ACC112 (cell line): ENCODE measurements at regions not wholly inside any gene's neighbourhood (a gene's known extent, or its start where the extent isn't known, plus 50 kb on each side); places are given as distances from the start of the nearest gene placed in this dataset.

Source experiments
- H2AFZ ChIP-seq: fragments of 200-600 bp; sonication (generic); one replicate; pipeline ENCODE4 v1.6.0; 2017; ENCODE audit warnings: antibody characterized with exemption, low read length; ENCODE audit not compliant: unreplicated experiment
- H3K27ac ChIP-seq: fragments of 200-600 bp; sonication (generic); 2 replicates; pipeline ENCODE4 v1.5.1; 2014; ENCODE audit warnings: low read depth, mild to moderate bottlenecking, antibody characterized with exemption, low read length, moderate library complexity
- H3K27me3 ChIP-seq: fragments of 200-600 bp; sonication (generic); 2 replicates; pipeline ENCODE4 v1.6.1; 2014; ENCODE audit warnings: mild to moderate bottlenecking, antibody characterized with exemption, low read length, moderate library complexity, mixed read lengths; ENCODE audit not compliant: insufficient read depth
- H3K36me3 ChIP-seq: fragments of 200-600 bp; sonication (generic); 2 replicates; pipeline ENCODE4 v1.6.1; 2016; ENCODE audit warnings: mild to moderate bottlenecking, antibody characterized with exemption, low read length, moderate library complexity, mixed read lengths; ENCODE audit not compliant: insufficient read depth
- H3K4me1 ChIP-seq: fragments of 200-600 bp; sonication (generic); one replicate; pipeline ENCODE4 v1.6.1; 2016; ENCODE audit warnings: low read length, mixed read lengths; ENCODE audit not compliant: insufficient read depth, unreplicated experiment, control insufficient read depth
- H3K4me3 ChIP-seq: fragments of 200-600 bp; sonication (generic); 2 replicates; pipeline ENCODE4 v1.5.1; 2014; ENCODE audit warnings: mild to moderate bottlenecking, low read depth, low read length
- H3K79me2 ChIP-seq: fragments of 200-600 bp; sonication (generic); one replicate; pipeline ENCODE4 v1.6.0; 2016; ENCODE audit warnings: low read length; ENCODE audit not compliant: control insufficient read depth, unreplicated experiment, insufficient read depth

DNA sequence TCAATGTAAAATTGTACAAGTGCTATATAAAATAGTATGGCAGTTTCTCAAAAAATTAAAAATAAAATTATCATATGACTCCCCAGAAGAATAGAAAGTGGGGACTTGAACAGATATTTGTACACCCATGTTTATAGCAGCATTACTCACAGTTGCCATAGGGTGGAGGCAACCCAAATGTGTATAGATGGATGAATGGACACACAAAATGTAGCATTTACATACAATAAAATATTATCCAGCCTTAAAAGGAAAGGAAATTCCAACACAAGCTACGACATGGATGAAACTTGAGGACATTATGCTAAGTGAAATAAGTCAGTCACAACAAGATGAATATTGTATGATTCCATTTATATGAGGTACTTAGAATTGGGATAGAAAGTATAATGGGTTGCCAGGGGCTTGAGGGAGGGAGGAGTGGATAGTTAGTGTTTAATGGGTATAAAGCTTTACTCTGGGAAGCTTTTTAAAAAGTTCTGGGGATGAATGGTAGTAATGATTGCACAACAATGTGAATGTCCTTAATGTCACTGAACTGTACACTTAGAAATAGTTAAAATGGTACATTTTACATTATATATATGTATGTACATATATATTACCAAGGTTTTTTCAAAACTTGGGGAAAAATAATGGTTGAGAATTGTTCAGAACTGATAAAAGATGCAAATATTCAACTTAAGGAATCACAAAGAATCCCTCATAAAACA, 53.0 kb upstream of the ADORA3 start:
- Histone ChIP-seq H3K4me1 (peaks cover 16% of the 10 kb centered on the region), H3K27ac (no peak overlapping the region), H2AFZ (peak overlapping the region; percentile 34), H3K4me3 (no peak overlapping the region), H3K79me2 (no peaks in the 10 kb centered on the region), H3K27me3 (no peaks in the 10 kb centered on the region), H3K36me3 (no peaks in the 10 kb centered on the region)

DNA sequence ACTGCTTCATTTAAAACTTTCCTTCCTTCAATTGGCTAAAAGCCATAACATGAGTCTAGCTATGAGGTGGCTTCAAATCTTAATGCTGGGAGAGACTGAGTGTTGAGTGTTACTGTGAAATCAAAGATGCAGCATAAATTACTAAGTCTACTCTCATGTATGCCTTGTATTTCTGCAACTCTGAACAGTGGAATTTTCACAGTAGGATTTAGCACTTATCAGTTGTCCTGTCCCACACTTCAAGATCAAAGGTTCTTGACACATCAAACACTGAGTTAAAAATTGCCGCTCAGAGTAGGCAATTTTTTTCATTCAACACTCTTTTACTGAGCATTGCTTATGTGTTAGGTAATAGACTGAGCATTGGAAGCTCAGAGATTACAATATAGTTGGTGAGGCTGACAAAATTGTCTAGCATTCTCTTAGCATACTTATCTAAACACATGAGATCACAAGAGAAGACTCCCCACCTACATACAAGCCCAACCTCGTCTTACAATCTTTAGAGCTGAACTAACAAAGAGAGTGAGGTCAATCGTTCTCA, 56.4 kb upstream of the ADORA3 start:
- Histone ChIP-seq H3K27ac (no peak overlapping the region), H2AFZ (no peak overlapping the region), H3K27me3 (no peaks in the 10 kb centered on the region), H3K4me1 (peaks cover 21% of the 10 kb centered on the region), H3K4me3 (no peak overlapping the region), H3K36me3 (no peaks in the 10 kb centered on the region), H3K79me2 (no peaks in the 10 kb centered on the region)

DNA sequence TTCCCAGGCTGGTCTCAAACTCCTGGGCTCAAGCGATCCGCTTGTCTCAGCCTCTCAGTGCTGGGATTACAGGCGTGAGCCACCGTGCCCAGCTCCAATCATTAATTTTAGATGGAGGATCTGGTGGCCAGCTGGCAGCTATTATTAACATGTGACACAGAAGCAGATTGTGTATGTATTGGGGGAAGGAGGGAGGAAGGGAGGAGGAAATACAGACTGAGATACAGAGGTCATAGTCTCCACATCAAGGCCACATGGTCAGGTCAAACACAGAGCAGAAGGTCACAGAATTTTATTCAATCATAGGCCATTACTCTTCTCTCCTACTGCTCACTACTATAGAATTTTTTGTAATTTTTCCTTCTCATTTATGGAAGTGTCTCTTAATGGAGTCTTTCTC, 57.9 kb upstream of the ADORA3 start:
- peaks cover 27% of the 10 kb centered on the region for H3K4me1 ChIP-seq
- H3K4me3 ChIP-seq = no peak overlapping the region
- no peaks in the 10 kb centered on the region for H3K79me2 ChIP-seq
- no peak overlapping the region for H3K27ac ChIP-seq
- no peaks in the 10 kb centered on the region for H3K27me3 ChIP-seq
- no peaks in the 10 kb centered on the region for H3K36me3 ChIP-seq
- H2AFZ ChIP-seq = no peak overlapping the region

DNA sequence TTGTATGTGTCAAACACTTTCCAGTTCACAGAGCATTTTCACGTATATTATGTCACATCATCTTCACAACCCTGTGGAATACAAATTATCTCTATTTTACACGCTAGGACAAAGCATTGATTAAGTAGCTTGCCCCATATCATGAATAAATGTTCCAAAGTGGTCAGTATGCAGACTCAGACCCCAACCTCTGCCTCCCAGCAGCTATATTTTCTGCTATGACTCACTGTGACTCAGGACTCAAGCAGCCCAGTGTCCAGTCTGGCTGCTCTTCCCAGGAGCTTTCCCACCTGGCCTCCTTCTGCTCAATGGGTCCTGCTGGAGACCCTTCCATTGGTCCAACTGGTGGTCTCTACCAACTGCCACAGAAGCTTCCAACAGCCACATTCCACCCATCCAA, 56.0 kb upstream of the RAP1A start:
- no peak overlapping the region for H2AFZ ChIP-seq
- H3K27me3 ChIP-seq = no peaks in the 10 kb centered on the region
- H3K79me2 ChIP-seq = no peaks in the 10 kb centered on the region
- no peaks in the 10 kb centered on the region for H3K36me3 ChIP-seq
- no peak overlapping the region for H3K4me3 ChIP-seq
- H3K4me1 ChIP-seq = peaks cover 27% of the 10 kb centered on the region
- H3K27ac ChIP-seq = peak overlapping the region; percentile 67

DNA sequence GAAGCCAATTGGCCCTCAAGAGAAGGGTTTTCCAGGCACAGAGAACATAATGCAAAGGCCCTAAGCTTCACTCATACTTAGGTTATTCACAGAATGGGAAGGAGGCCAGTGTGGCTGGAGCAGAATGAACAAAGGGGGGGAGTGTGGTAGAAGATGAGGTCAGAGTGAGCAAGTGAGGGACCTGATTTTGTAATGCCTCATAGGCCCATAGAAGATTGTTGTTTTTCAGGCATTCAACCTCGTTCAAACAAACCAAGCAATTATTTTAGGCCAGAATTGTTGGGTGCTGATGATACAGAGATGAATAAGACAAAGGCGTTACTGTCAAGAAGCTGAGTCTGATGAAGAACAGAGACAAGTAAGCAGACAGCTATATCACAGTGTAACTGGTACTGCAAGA, 54.5 kb upstream of the RAP1A start:
- H3K4me3 ChIP-seq = no peak overlapping the region
- H2AFZ ChIP-seq = no peak overlapping the region
- H3K27ac ChIP-seq = peak overlapping the region; percentile 46
- H3K79me2 ChIP-seq = no peaks in the 10 kb centered on the region
- H3K4me1 ChIP-seq = peaks cover 22% of the 10 kb centered on the region
- H3K36me3 ChIP-seq = no peaks in the 10 kb centered on the region
- H3K27me3 ChIP-seq = no peaks in the 10 kb centered on the region

DNA sequence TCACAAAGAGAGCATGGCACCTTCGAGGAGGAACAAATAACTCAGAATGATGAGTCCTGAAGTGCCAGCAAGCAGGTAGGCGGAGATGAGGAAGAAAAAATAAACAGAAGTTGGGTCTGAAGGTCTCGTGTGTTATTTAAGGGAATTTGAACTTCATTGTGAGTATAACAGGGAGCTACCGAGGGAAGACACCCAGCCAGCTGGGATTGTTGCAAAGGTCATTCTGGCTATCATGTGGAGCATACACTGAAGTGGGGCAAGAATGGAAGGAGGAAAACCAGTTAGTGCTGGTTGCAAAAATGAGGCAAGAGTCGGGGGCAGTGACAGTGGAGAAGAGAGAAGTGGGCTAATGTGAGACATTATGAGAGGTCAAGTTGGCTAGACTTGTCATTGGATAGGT, 53.6 kb upstream of the RAP1A start:
- Histone ChIP-seq H3K27me3 (no peaks in the 10 kb centered on the region), H3K4me3 (no peak overlapping the region), H3K79me2 (no peaks in the 10 kb centered on the region), H3K27ac (no peak overlapping the region), H2AFZ (no peak overlapping the region), H3K4me1 (peaks cover 24% of the 10 kb centered on the region), H3K36me3 (no peaks in the 10 kb centered on the region)

DNA sequence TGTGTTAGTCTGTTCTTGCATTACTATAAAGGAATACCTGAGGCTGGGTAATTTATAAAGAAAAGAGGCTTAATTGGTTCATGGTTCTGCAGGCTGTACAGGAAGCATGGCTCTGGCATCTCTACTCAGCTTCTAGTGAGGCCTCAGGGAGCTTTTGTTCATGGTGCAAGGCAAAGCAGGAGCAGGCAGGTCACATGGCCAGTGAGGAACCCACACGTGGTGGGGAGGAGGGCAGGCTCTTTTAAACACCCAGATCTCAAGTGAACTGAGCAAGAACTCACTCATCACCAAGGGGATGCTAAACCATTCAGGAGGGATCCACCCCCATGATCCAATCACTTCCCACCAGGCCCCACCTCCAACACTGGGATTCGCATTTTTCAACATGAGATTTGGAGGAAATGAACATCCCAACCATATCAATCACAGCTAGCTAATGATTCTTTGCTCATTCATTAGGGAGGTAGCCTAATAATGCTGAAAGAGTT, 51.4 kb upstream of the RAP1A start:
- H3K4me3 ChIP-seq = no peak overlapping the region
- H3K27me3 ChIP-seq = no peaks in the 10 kb centered on the region

More for the DNA sequence above, 51.4 kb upstream of the RAP1A start:
- no peak overlapping the region for H3K27ac ChIP-seq
- no peaks in the 10 kb centered on the region for H3K79me2 ChIP-seq
- no peak overlapping the region for H2AFZ ChIP-seq
- peaks cover 33% of the 10 kb centered on the region for H3K4me1 ChIP-seq
- no peaks in the 10 kb centered on the region for H3K36me3 ChIP-seq
